ENCODE measurements at regions not wholly inside any gene's neighbourhood (a gene's known extent, or its start where the extent isn't known, plus 50 kb on each side); places are given as distances from the start of the nearest gene placed in this dataset.
"Not testable (repeated sequence)": the region's sequence is repeated elsewhere in the genome, so short reads cannot be mapped to it uniquely, and the experiment has no call there.

DNA sequence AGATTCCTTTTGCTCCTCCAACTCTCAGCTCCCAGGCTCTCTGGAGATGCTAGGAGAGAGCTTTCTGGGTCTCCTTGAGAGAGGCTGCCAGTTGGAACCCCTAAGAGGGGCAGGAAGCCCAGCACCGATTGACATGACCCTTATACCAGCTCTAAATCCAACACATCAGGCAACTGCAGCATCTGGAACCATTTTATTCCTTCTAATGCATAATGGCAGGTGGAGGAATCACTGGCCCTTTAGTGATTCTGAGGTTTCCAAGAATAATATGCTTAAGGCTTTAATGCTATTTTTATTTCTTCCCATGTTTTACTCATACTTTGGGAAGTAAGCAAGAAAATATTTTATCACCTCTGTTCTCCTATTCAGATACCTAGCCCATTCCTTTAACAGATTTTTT is 60.3 kb upstream of the TEX264 start:
- no peaks in the 10 kb centered on the region for H3K27me3 Mint-ChIP-seq (ENCODE audit: low read depth)
- peaks cover 4% of the 10 kb centered on the region for H3K9me3 Mint-ChIP-seq
- no peaks in the 10 kb centered on the region for H3K4me1 Mint-ChIP-seq
- TF ChIP-seq, protein P1, sequence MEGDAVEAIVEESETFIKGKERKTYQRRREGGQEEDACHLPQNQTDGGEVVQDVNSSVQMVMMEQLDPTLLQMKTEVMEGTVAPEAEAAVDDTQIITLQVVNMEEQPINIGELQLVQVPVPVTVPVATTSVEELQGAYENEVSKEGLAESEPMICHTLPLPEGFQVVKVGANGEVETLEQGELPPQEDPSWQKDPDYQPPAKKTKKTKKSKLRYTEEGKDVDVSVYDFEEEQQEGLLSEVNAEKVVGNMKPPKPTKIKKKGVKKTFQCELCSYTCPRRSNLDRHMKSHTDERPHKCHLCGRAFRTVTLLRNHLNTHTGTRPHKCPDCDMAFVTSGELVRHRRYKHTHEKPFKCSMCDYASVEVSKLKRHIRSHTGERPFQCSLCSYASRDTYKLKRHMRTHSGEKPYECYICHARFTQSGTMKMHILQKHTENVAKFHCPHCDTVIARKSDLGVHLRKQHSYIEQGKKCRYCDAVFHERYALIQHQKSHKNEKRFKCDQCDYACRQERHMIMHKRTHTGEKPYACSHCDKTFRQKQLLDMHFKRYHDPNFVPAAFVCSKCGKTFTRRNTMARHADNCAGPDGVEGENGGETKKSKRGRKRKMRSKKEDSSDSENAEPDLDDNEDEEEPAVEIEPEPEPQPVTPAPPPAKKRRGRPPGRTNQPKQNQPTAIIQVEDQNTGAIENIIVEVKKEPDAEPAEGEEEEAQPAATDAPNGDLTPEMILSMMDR (IDR thresholded peaks at IDR 0.05; ENCODE audit: unreplicated experiment in 3 of 3), result no peak
- H3K4me3 Mint-ChIP-seq, result no peak overlapping the region
- no peak overlapping the region for H3K27ac Mint-ChIP-seq
- peaks cover 32% of the 10 kb centered on the region for H3K36me3 Mint-ChIP-seq (ENCODE audit: low read depth)

DNA sequence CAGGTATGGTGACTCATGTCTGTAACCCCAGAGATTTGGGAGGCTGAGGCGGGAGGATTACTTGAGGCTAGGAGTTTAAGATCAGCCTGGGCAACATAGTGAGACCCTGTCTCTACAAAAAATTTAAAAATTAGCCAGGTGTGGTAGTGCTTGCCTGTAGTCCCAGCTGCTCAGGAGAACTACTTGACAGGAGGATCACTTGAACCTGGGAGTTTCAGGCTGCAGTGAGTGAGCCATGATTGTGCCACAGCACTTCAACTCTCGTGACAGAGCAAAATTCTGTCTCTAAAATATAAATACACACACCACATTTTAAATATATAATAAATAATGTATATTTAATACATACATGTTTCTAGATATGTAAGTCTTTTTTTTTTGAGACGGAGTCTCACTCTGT is 53.5 kb upstream of the TEX264 start:
- TF ChIP-seq, protein P1 (IDR thresholded peaks at IDR 0.05; ENCODE audit: unreplicated experiment in 3 of 3), result no peak
- H3K27ac Mint-ChIP-seq, result no peak overlapping the region
- no peaks in the 10 kb centered on the region for H3K27me3 Mint-ChIP-seq (ENCODE audit: low read depth)
- peaks cover 3% of the 10 kb centered on the region for H3K36me3 Mint-ChIP-seq (ENCODE audit: low read depth)
- H3K4me1 Mint-ChIP-seq, result peaks cover 21% of the 10 kb centered on the region
- H3K4me3 Mint-ChIP-seq, result no peak overlapping the region
- H3K9me3 Mint-ChIP-seq, result no peaks in the 10 kb centered on the region

DNA sequence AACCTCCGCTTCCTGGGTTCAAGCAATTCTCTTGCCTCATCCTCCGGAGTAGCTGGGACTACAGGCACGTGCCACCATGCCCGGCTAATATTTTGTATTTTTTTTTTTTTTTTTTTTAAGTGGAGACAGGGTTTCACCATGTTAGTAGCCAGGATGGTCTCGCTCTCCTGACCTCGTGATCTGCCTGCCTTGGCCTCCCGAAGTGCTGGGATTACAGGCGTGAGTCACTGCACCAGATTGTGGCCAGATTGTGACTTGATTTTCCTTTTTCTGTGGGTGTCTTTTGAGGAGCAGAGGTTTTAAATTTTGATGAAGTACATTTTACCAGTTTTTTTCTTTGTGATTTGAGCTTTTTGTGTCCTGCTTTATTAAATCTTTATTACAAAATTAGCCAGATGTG is 53.0 kb upstream of the TEX264 start:
- not testable (repeated sequence) for H3K36me3 Mint-ChIP-seq (ENCODE audit: low read depth); H3K9me3 Mint-ChIP-seq; H3K27me3 Mint-ChIP-seq (ENCODE audit: low read depth); H3K4me3 Mint-ChIP-seq; H3K27ac Mint-ChIP-seq
- H3K4me1 Mint-ChIP-seq, result peaks cover 25% of the 10 kb centered on the region

DNA sequence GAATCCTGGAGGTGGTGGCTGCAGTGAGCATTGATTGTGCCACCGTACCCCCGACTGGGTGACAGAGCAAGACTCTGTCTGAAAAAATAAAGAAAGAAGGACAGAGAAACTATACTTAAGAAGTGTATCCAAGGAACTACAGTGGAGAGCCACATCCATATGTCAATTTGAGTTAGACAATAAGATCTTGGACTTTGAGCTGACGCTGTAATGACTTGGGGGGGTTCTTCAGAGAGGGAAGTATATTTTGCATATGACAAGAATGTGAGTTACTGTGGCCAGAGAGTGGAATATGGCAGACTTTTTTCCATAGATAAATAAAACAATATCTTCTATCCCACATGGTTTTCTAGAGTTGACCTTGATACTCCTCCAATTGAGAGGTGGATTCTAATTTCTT is 52.6 kb upstream of the TEX264 start:
- Mint-ChIP-seq H3K27me3 (ENCODE audit: low read depth) (no peaks in the 10 kb centered on the region), H3K4me1 (peaks cover 27% of the 10 kb centered on the region), H3K4me3 (no peak overlapping the region), H3K9me3 (no peaks in the 10 kb centered on the region), H3K27ac (no peak overlapping the region), H3K36me3 (ENCODE audit: low read depth) (peaks cover 3% of the 10 kb centered on the region)
- TF ChIP-seq, protein P1 (IDR thresholded peaks at IDR 0.05; ENCODE audit: unreplicated experiment in 3 of 3), result no peak

DNA sequence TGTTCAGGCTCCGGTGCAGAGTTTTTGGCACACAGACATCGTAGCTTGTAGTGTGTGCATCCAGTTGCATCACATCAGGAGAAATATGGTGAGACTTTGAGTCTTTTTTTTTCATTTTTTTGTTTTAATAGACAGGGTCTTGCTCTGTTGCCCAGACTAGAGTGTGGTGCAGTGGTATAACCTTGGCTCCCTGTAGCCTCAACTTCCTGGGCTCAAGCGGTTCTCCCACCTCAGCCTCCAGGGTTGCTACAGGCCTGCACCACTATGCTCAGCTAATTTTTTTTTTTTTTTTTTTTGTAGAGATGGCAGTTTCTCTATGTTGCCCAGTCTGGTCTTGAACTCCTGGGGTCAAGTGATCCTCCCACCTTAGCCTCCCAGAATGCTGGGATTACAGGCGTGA is 51.1 kb upstream of the TEX264 start:
- TF ChIP-seq, protein P1 (IDR thresholded peaks at IDR 0.05; ENCODE audit: unreplicated experiment in 3 of 3), result no peak
- H3K4me1 Mint-ChIP-seq, result peaks cover 27% of the 10 kb centered on the region
- peak overlapping the region in 1 of 3 experiments; percentile 7 for H3K27ac Mint-ChIP-seq
- H3K36me3 Mint-ChIP-seq (ENCODE audit: low read depth), result peaks cover 3% of the 10 kb centered on the region
- no peaks in the 10 kb centered on the region for H3K27me3 Mint-ChIP-seq (ENCODE audit: low read depth)
- no peak overlapping the region for H3K4me3 Mint-ChIP-seq
- no peaks in the 10 kb centered on the region for H3K9me3 Mint-ChIP-seq

DNA sequence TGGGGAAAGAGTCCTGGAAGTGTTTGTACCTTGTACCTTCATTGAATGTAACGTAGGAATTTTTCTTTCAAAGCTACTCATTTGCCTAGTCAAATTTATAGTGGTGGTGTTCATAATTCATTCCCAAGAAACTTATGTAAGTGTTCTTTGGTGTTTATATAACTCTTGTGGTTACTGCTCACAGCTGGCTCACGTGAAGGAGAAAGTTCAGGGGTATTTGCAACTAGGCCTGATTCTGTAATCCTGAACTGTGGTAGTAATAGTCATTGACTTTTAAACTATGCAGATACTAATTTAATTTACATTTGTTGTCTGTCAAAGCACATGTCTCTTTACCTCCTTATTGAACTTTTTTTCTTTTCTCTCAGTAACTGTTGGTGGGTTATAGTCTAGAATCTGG is 50.5 kb upstream of the TEX264 start:
- H3K4me1 Mint-ChIP-seq, result peaks cover 27% of the 10 kb centered on the region
- no peaks in the 10 kb centered on the region for H3K9me3 Mint-ChIP-seq
- peaks cover 3% of the 10 kb centered on the region for H3K36me3 Mint-ChIP-seq (ENCODE audit: low read depth)
- no peaks in the 10 kb centered on the region for H3K27me3 Mint-ChIP-seq (ENCODE audit: low read depth)
- no peak overlapping the region for H3K4me3 Mint-ChIP-seq
- TF ChIP-seq, protein P1 (IDR thresholded peaks at IDR 0.05; ENCODE audit: unreplicated experiment in 3 of 3), result no peak
- H3K27ac Mint-ChIP-seq, result peak overlapping the region; percentile 30 to 83 (median 34)

Measured in nephron (organoid).